Heart left ventricle (tissue), 13 donors: ENCODE measurements at regions not wholly inside any gene's neighbourhood (a gene's known extent, or its start where the extent isn't known, plus 50 kb on each side); places are given as distances from the start of the nearest gene placed in this dataset.

ENCODE experiments used
- CTCF ChIP-seq, 12 donors: fragments of 200-600 bp; sonication (generic) in 4 of 12; IDR thresholded peaks; one replicate each; pipeline versions ENCODE4 v1.5.0 to v1.8.0; 2018 to 2022; ENCODE audit warnings: antibody characterized with exemption in 12 of 12, mild to moderate bottlenecking in 5 of 12
- POLR2A ChIP-seq, 2 donors: fragments of 450-650 bp; IDR thresholded peaks; one replicate each; pipeline ENCODE4 v1.6.1; 2017; ENCODE audit warnings: antibody characterized with exemption in 2 of 2, mild to moderate bottlenecking in 2 of 2, moderate library complexity in 2 of 2
- donor health status: ischemic (EF 13 %, LVEDD 7.1; RV severe dilation, severe dysfunction).
- donor health status: DM: no; HTN: yes; CAD: no.
- donor health status: DM: no; HTN: no; CAD: no.
- donor health status: ischemic (EF 25% LVEDD 6.9; RV normal size, moderate dysfunction).
- donor health status: ischemic (EF 25% LVEDD 5.7; RV mildly dilated, moderate dysfunction).
- donor health status: ischemic (EF 35%, LVEDD 5.7; RV mildly dilated, moderate dysfunction).
- donor health status: nonischemic (EF 11% LVEDD 7.7; RV severe dilation, severe dysfunction).
- donor health status: DM: yes; HTN: yes; CAD: no.
- donor health status: PGD.
- donor health status: ischemic (EF 29% LVEDD 5.4; RV normal size, mild dysfunction).
- donor health status: nonischemic (EF 23%, LVEDD 6.1; RV moderate dilation, normal function).

GRCh38 chr11:127106938-127107337 lies 106.4 kb upstream of the KIRREL3 start:
- no peak for TF ChIP-seq CTCF (IDR thresholded peaks at IDR 0.05)
- no peak for TF ChIP-seq POLR2A (IDR thresholded peaks at IDR 0.05)
